Karpas-422 (cell line): ENCODE measurements at regions not wholly inside any gene's neighbourhood (a gene's known extent, or its start where the extent isn't known, plus 50 kb on each side); places are given as distances from the start of the nearest gene placed in this dataset.

ENCODE experiments used
- DNase-seq: peaks from one replicate; pipeline ENCODE4 v3.0.0-alpha.2; 2015
- H2AFZ ChIP-seq: fragments of 200-600 bp; sonication (generic); 2 replicates; pipeline ENCODE4 v1.6.1; 2014; ENCODE audit warnings: antibody characterized with exemption, low read length, mixed read lengths
- H3K27ac ChIP-seq: fragments of 200-600 bp; sonication (generic); 2 replicates; pipeline ENCODE4 v1.5.1; 2014; ENCODE audit warnings: mild to moderate bottlenecking, low read length, moderate library complexity
- H3K27me3 ChIP-seq: fragments of 200-600 bp; sonication (generic); 2 replicates; pipeline ENCODE4 v1.6.1; 2014; ENCODE audit warnings: low read length, mixed read lengths
- H3K36me3 ChIP-seq: fragments of 200-600 bp; sonication (generic); 2 replicates; pipeline ENCODE4 v1.6.1; 2014; ENCODE audit warnings: low read length, mixed read lengths; ENCODE audit not compliant: insufficient read depth
- H3K4me1 ChIP-seq: fragments of 200-600 bp; sonication (generic); 2 replicates; pipeline ENCODE4 v1.6.1; 2014; ENCODE audit warnings: mild to moderate bottlenecking, low read length, mixed read lengths
- H3K4me2 ChIP-seq: fragments of 200-600 bp; sonication (generic); 2 replicates; pipeline ENCODE4 v1.6.1; 2014; ENCODE audit warnings: low read length, low read depth, mild to moderate bottlenecking; ENCODE audit not compliant: poor library complexity, severe bottlenecking
- H3K4me3 ChIP-seq: fragments of 200-600 bp; sonication (generic); 2 replicates; pipeline ENCODE4 v1.5.1; 2014; ENCODE audit warnings: mild to moderate bottlenecking, antibody characterized with exemption, low read length, mixed read lengths
- H3K79me2 ChIP-seq: fragments of 200-600 bp; sonication (generic); 2 replicates; pipeline ENCODE4 v1.6.1; 2014; ENCODE audit warnings: mild to moderate bottlenecking, low read length, mixed read lengths
- H3K9ac ChIP-seq: fragments of 200-600 bp; sonication (generic); 2 replicates; pipeline ENCODE4 v1.6.0; 2014; ENCODE audit warnings: low read length
- H3K9me2 ChIP-seq: fragments of 200-600 bp; sonication (generic), shearing (Covaris generic); replicated peaks from 2 replicates; pipeline ENCODE4 v1.6.0; 2014; ENCODE audit warnings: mild to moderate bottlenecking, low read length, moderate library complexity; ENCODE audit not compliant: insufficient read depth
- H3K9me3 ChIP-seq: fragments of 300-700, 200-600 bp; sonication (generic); 2 replicates; pipeline ENCODE4 v1.6.1; 2014; ENCODE audit warnings: low read length, mixed read lengths
- H4K20me1 ChIP-seq: fragments of 200-600 bp; sonication (generic); 2 replicates; pipeline ENCODE4 v1.6.1; 2014; ENCODE audit warnings: mild to moderate bottlenecking, antibody characterized with exemption, low read length, low read depth; ENCODE audit not compliant: insufficient read depth

GRCh38 chr18:22726469-22726868, 206.7 kb upstream of the RBBP8 start:
- H3K9me3 ChIP-seq, result no peaks in the 10 kb centered on the region
- no peaks in the 10 kb centered on the region for H3K36me3 ChIP-seq
- H3K27ac ChIP-seq, result no peak overlapping the region
- no peak overlapping the region for H3K4me2 ChIP-seq
- H3K4me3 ChIP-seq, result no peak overlapping the region
- H3K79me2 ChIP-seq, result no peaks in the 10 kb centered on the region
- H3K4me1 ChIP-seq, result no peaks in the 10 kb centered on the region
- no peaks in the 10 kb centered on the region for H3K27me3 ChIP-seq
- no peak overlapping the region for H3K9ac ChIP-seq
- no peak overlapping the region for H2AFZ ChIP-seq
- H3K9me2 ChIP-seq, result no peaks in the 10 kb centered on the region
- H4K20me1 ChIP-seq, result no peaks in the 10 kb centered on the region
- no peak for DNase-seq

- Histone ChIP-seq H4K20me1 (no peaks in the 10 kb centered on the region), H3K9me2 (no peaks in the 10 kb centered on the region), H3K79me2 (no peaks in the 10 kb centered on the region), H2AFZ (no peak overlapping the region), H3K9me3 (no peaks in the 10 kb centered on the region), H3K36me3 (no peaks in the 10 kb centered on the region), H3K4me3 (no peak overlapping the region), H3K9ac (no peak overlapping the region), H3K27me3 (no peaks in the 10 kb centered on the region), H3K4me1 (no peaks in the 10 kb centered on the region), H3K27ac (no peak overlapping the region), H3K4me2 (no peak overlapping the region)
- no peak for DNase-seq
Measured at GRCh38 chr18:22728016-22728415, 205.1 kb upstream of the RBBP8 start.

GRCh38 chr18:22728481-22729105, 204.5 kb upstream of the RBBP8 start:
- no peak overlapping the region for H3K4me3 ChIP-seq
- no peaks in the 10 kb centered on the region for H3K9me2 ChIP-seq
- no peaks in the 10 kb centered on the region for H4K20me1 ChIP-seq
- no peak overlapping the region for H3K9ac ChIP-seq
- no peak overlapping the region for H2AFZ ChIP-seq
- H3K9me3 ChIP-seq, result no peaks in the 10 kb centered on the region
- H3K27me3 ChIP-seq, result no peaks in the 10 kb centered on the region
- H3K36me3 ChIP-seq, result no peaks in the 10 kb centered on the region
- no peak for DNase-seq
- H3K4me2 ChIP-seq, result no peak overlapping the region
- H3K27ac ChIP-seq, result no peak overlapping the region
- no peaks in the 10 kb centered on the region for H3K79me2 ChIP-seq
- no peaks in the 10 kb centered on the region for H3K4me1 ChIP-seq

DNA sequence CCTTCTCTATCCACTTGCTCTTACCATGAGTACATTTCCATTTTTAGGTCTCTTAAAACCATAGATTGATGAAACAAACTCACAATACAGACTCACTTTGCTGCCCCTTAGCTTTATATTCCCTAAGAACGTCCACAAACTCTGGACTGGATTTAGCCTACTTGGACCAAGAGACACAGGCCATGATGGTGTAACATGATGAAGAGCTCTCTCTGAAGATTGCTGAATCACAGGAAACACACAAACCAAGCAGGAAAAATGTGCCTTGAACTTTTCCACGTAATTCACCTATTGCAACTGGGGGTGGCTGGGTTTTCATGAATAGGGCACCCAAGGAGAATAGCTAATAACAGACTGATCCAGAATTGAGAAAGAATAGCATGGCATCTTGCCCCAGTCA, 201.7 kb upstream of the RBBP8 start:
- Histone ChIP-seq H3K36me3 (no peaks in the 10 kb centered on the region), H3K27me3 (no peaks in the 10 kb centered on the region), H3K79me2 (no peaks in the 10 kb centered on the region), H3K9me3 (no peaks in the 10 kb centered on the region), H3K9me2 (no peaks in the 10 kb centered on the region), H3K9ac (no peak overlapping the region), H3K4me2 (no peak overlapping the region), H4K20me1 (no peaks in the 10 kb centered on the region), H2AFZ (no peak overlapping the region), H3K4me1 (no peaks in the 10 kb centered on the region), H3K4me3 (no peak overlapping the region), H3K27ac (no peak overlapping the region)
- DNase-seq, result no peak

- Histone ChIP-seq H3K9ac (no peak overlapping the region), H3K4me1 (no peaks in the 10 kb centered on the region), H3K36me3 (no peaks in the 10 kb centered on the region), H3K79me2 (no peaks in the 10 kb centered on the region), H3K4me3 (no peak overlapping the region), H2AFZ (no peak overlapping the region), H3K9me3 (no peaks in the 10 kb centered on the region), H3K27me3 (no peaks in the 10 kb centered on the region), H3K27ac (no peak overlapping the region), H3K4me2 (no peak overlapping the region), H3K9me2 (no peaks in the 10 kb centered on the region), H4K20me1 (no peaks in the 10 kb centered on the region)
- no peak for DNase-seq
Measured at GRCh38 chr18:22734105-22734661, 198.9 kb upstream of the RBBP8 start.

DNA sequence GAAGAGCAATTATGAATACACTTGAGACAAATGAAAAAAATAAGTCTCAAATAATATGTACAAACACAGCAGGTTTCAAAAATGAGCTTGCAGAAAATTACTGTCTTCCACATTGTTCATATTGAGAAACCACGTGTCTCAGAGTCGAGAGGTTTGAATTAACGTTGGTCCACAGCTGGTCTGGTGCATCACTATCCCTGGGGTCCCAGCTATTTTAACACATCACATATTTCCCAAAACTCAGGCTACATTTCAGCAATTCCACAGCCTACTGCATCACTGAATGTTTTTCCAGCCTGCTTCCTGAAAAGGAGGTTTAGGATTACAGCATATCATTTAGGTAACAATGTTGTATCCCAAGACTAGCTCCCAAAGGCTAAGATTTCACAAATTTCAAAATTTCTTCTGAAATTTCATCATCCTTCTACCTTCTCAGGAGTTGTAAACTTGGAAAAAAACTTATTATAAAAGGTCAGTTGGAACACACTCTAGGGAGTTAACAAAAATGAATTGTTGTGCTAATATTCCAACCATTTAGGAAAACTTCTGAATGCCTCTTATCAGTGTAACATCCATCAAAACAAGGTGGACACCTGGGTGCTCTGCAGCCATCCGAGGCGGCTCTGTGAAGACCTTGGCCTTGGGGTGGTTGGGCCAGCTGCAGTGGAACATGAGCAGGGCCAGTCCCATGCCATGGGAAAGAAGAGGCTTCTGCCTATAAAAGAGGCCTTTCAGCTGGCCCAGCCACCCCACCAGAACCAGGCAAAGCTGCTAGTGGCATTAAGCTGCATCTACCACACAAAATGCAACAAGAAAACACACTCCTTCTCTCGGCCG, 198.1 kb upstream of the RBBP8 start:
- no peak overlapping the region for H3K9ac ChIP-seq
- no peaks in the 10 kb centered on the region for H3K36me3 ChIP-seq
- no peaks in the 10 kb centered on the region for H3K27me3 ChIP-seq
- H3K9me2 ChIP-seq, result no peaks in the 10 kb centered on the region
- no peaks in the 10 kb centered on the region for H3K4me1 ChIP-seq
- no peaks in the 10 kb centered on the region for H4K20me1 ChIP-seq
- no peak overlapping the region for H2AFZ ChIP-seq
- no peaks in the 10 kb centered on the region for H3K9me3 ChIP-seq
- H3K27ac ChIP-seq, result no peak overlapping the region
- H3K79me2 ChIP-seq, result no peaks in the 10 kb centered on the region
- no peak overlapping the region for H3K4me2 ChIP-seq
- no peak overlapping the region for H3K4me3 ChIP-seq
- DNase-seq, result no peak

- Histone ChIP-seq H3K4me3 (no peak overlapping the region), H3K27me3 (no peaks in the 10 kb centered on the region), H3K9me3 (no peaks in the 10 kb centered on the region), H3K4me2 (no peak overlapping the region), H3K9me2 (no peaks in the 10 kb centered on the region), H3K9ac (no peak overlapping the region), H3K79me2 (no peaks in the 10 kb centered on the region), H3K4me1 (no peaks in the 10 kb centered on the region), H2AFZ (no peak overlapping the region), H3K36me3 (no peaks in the 10 kb centered on the region), H3K27ac (no peak overlapping the region), H4K20me1 (no peaks in the 10 kb centered on the region)
- no peak for DNase-seq
Measured at GRCh38 chr18:22737054-22737453, 196.1 kb upstream of the RBBP8 start.

DNA sequence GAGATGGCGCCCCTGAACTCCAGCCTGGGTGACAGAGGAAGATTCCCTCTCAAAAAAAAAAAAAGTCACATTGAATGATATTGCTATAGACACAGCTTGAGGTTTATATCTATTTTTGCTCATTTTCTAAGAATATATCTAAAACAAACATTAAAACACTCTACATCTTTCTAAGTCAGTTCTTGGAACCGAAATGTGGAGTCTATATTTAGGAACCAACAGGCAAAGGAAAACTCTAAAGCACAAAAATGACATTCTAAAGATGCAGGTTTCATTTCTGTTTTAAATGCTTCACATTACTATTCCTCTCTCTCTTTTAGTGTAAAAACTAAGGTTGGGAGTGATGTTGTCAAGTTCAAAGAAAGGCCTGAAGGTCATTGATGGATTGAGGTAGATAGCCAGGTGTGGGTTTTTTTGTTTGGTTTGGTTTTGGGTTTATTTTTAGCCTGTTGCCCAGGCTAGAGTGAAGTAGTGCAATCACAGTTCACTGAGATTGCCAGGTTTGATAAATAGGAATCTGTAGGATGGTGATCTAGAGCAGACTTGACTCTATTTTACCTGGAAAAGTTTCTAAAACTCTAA, 194.0 kb upstream of the RBBP8 start:
- Histone ChIP-seq H3K9me3 (no peaks in the 10 kb centered on the region), H3K27me3 (no peaks in the 10 kb centered on the region), H3K4me3 (no peak overlapping the region), H3K9ac (no peak overlapping the region), H3K79me2 (no peaks in the 10 kb centered on the region), H2AFZ (no peak overlapping the region), H3K27ac (no peak overlapping the region), H3K9me2 (no peaks in the 10 kb centered on the region), H3K36me3 (no peaks in the 10 kb centered on the region), H4K20me1 (no peaks in the 10 kb centered on the region), H3K4me1 (no peaks in the 10 kb centered on the region), H3K4me2 (no peak overlapping the region)
- DNase-seq, result no peak
